Type B pancreatic cell (in vitro differentiated cells): ENCODE measurements at regions not wholly inside any gene's neighbourhood (a gene's known extent, or its start where the extent isn't known, plus 50 kb on each side); places are given as distances from the start of the nearest gene placed in this dataset.

ENCODE experiments used
- DNase-seq: peaks from one replicate; pipeline ENCODE4 v3.0.0; 2021; ENCODE audit warnings: mixed read lengths; ENCODE audit not compliant: unreplicated experiment; ENCODE audit errors: extremely low spot score
- H3K27ac Mint-ChIP-seq: 2 replicates; pipeline ENCODE4 v1.8.0; 2021; ENCODE audit warnings: mild to moderate bottlenecking, mixed read lengths
- H3K27me3 Mint-ChIP-seq: 2 replicates; pipeline ENCODE4 v1.8.0; 2021; ENCODE audit warnings: mixed read lengths
- H3K36me3 Mint-ChIP-seq: 2 replicates; pipeline ENCODE4 v1.8.0; 2021; ENCODE audit warnings: mixed read lengths
- H3K4me1 Mint-ChIP-seq: one replicate; pipeline ENCODE4 v1.8.0; 2021; ENCODE audit warnings: mixed read lengths; ENCODE audit not compliant: unreplicated experiment
- H3K4me3 Mint-ChIP-seq: 2 replicates; pipeline ENCODE4 v1.8.0; 2021; ENCODE audit warnings: mild to moderate bottlenecking, mixed read lengths
- H3K9me3 Mint-ChIP-seq: 2 replicates; pipeline ENCODE4 v1.8.0; 2021; ENCODE audit warnings: mixed read lengths
- TF ChIP-seq, protein P1 (sequence below): fragments of 200-600 bp; sonication (generic); conservative IDR thresholded peaks from 2 replicates; pipeline ENCODE4 v1.5.0; 2021; ENCODE audit warnings: antibody characterized with exemption, mild to moderate bottlenecking

DNA sequence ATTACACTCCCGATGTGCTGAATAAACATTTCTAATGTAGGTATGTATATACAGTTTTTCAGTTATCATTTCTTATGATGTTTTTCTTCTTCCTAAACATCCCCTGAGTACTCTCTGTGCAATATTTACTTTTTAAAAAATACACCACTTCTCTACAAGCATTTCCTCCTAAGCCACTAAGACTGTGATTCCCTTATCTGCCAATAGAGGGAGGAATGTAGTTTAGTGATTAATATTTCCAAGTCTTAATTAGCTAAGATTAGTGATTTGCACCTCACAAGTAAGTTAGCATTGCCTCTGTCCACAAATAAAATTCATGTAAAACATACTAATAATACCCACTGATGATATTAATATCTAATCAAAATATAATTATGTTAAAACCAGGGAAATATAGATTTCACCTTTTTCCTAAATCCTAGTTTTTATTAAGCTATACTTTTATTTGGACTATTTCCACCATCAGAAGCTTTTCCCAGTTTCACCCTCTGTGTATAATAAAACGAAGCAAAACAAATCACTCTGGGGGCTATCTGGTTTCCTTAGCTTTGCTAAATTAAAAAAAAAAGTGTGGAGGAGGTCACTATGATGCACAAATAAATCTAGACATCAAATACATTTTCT is 909.1 kb downstream of the FAT4 start:
- no peaks in the 10 kb centered on the region for H3K27me3 Mint-ChIP-seq

DNA sequence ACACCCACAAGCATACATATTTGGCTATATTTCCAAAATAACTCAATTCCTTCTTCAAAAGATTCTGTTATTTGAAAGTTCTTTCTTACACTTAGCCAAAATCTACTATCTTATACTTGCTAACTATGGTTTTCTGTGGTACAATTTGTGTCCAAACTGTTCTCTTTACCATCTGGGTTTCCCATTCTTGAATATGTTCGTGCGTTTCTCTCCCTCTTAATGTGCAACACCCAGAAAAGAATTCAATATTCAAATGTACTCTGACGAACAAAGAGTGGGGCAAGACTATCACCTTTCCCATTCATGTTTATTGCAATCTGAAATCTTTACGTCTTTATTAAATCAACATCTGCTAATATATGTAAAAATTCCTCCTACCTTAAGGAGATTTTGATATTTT is 912.7 kb downstream of the FAT4 start:
- H3K4me3 Mint-ChIP-seq: no peak overlapping the region
- H3K4me1 Mint-ChIP-seq: peaks cover 5% of the 10 kb centered on the region
- H3K36me3 Mint-ChIP-seq: no peaks in the 10 kb centered on the region
- no peak overlapping the region for H3K27ac Mint-ChIP-seq
- TF ChIP-seq, protein P1, sequence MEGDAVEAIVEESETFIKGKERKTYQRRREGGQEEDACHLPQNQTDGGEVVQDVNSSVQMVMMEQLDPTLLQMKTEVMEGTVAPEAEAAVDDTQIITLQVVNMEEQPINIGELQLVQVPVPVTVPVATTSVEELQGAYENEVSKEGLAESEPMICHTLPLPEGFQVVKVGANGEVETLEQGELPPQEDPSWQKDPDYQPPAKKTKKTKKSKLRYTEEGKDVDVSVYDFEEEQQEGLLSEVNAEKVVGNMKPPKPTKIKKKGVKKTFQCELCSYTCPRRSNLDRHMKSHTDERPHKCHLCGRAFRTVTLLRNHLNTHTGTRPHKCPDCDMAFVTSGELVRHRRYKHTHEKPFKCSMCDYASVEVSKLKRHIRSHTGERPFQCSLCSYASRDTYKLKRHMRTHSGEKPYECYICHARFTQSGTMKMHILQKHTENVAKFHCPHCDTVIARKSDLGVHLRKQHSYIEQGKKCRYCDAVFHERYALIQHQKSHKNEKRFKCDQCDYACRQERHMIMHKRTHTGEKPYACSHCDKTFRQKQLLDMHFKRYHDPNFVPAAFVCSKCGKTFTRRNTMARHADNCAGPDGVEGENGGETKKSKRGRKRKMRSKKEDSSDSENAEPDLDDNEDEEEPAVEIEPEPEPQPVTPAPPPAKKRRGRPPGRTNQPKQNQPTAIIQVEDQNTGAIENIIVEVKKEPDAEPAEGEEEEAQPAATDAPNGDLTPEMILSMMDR: no peak
- H3K27me3 Mint-ChIP-seq: no peaks in the 10 kb centered on the region
- no peak for DNase-seq
- peaks cover 5% of the 10 kb centered on the region for H3K9me3 Mint-ChIP-seq

More for the DNA sequence above, 909.1 kb downstream of the FAT4 start:
- Mint-ChIP-seq H3K27ac (no peak overlapping the region), H3K4me3 (no peak overlapping the region), H3K9me3 (no peaks in the 10 kb centered on the region), H3K36me3 (no peaks in the 10 kb centered on the region), H3K4me1 (peaks cover 6% of the 10 kb centered on the region)
- TF ChIP-seq, protein P1: peak; percentile 81
- no peak for DNase-seq

DNA sequence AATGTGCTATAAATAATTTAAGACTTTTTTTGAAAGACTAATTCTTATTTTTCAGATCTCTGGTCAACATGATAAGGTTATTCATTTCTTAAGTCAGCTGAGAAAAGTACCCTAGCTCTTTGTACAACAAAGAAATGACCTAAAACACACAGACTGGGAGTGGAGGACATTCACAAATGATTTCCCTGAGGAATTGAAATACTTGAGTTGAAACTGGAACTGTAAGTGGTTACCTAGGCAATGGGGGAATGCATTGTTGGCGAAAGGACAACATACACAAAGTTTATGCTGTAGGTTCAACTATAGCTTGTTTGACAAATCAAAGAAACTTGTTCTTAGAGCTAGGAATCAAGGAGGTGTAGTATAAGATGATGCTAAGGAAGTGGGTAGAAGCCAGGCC is 915.5 kb downstream of the FAT4 start:
- Mint-ChIP-seq H3K4me1 (peaks cover 5% of the 10 kb centered on the region), H3K36me3 (no peaks in the 10 kb centered on the region), H3K9me3 (peaks cover 10% of the 10 kb centered on the region), H3K27ac (no peak overlapping the region), H3K27me3 (no peaks in the 10 kb centered on the region), H3K4me3 (no peak overlapping the region)
- no peak for DNase-seq
- TF ChIP-seq, protein P1: no peak

DNA sequence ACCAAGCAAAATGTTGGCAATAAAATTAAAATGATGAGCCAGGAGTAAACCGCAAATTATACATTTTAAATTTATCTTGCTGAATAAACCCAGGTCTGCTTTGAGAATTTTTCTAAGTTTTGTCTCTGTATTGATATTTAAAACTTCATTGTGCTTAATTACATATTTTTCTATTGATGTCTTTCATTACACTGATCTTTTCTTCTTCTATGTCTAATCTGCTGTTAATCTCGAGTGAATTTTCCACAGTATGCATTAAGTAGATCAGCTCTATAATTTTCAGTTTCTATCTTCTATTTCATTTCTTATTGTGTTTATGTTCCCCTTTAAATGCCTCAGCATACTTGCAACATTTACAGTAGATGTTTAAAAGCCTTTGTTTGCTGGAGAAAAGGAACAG is 918.7 kb downstream of the FAT4 start:
- peaks cover 13% of the 10 kb centered on the region for H3K9me3 Mint-ChIP-seq
- DNase-seq: no peak

DNA sequence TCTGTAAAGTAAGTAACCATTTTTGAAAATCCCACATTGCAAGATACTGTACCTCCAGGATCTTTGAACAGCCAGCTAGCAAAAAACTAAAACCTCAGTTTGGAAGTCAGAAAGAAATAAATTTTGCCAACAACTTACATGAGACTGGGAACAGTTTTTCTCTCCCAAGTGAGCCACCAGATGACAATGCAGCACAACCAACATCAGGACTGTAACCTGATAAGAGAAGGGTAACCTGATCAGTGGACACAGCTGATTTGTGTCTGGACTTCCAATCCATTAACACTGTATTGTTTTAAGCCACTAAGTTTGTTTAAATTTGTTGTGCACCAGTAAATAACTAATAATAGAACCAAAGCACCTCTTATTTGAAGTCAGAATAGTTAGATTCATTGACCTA is 923.3 kb downstream of the FAT4 start:
- Mint-ChIP-seq H3K9me3 (peaks cover 13% of the 10 kb centered on the region), H3K27ac (no peak overlapping the region), H3K4me1 (peaks cover 5% of the 10 kb centered on the region), H3K27me3 (no peaks in the 10 kb centered on the region), H3K4me3 (no peak overlapping the region), H3K36me3 (no peaks in the 10 kb centered on the region)
- TF ChIP-seq, protein P1: no peak
- no peak for DNase-seq

More for the DNA sequence above, 918.7 kb downstream of the FAT4 start:
- TF ChIP-seq, protein P1: no peak
- no peaks in the 10 kb centered on the region for H3K27me3 Mint-ChIP-seq
- H3K36me3 Mint-ChIP-seq: no peaks in the 10 kb centered on the region
- no peak overlapping the region for H3K27ac Mint-ChIP-seq
- H3K4me3 Mint-ChIP-seq: no peak overlapping the region
- H3K4me1 Mint-ChIP-seq: peaks cover 5% of the 10 kb centered on the region

DNA sequence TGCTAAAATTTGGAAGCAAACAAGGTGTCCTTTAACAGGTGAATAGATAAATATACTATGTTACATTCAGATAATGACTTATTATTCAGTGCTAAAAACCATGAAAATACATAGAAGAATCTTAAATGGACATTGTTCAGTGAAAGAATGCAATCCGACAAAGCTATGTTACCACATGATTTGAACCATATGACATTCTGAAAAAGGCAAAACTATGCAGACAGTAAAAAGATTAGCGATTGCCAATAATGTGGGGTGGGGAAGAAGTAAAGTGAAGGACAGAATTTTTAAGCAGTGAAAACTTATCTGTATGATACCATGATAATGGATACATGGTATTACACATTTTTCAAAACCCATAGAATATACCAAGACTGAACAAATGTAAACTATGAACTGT is 926.9 kb downstream of the FAT4 start:
- TF ChIP-seq, protein P1: no peak
- Mint-ChIP-seq H3K9me3 (peaks cover 4% of the 10 kb centered on the region), H3K4me1 (peaks cover 6% of the 10 kb centered on the region), H3K27ac (no peak overlapping the region), H3K4me3 (no peak overlapping the region), H3K36me3 (no peaks in the 10 kb centered on the region), H3K27me3 (no peaks in the 10 kb centered on the region)
- DNase-seq: no peak
